ENCODE measurements at regions not wholly inside any gene's neighbourhood (a gene's known extent, or its start where the extent isn't known, plus 50 kb on each side); places are given as distances from the start of the nearest gene placed in this dataset.

DNA sequence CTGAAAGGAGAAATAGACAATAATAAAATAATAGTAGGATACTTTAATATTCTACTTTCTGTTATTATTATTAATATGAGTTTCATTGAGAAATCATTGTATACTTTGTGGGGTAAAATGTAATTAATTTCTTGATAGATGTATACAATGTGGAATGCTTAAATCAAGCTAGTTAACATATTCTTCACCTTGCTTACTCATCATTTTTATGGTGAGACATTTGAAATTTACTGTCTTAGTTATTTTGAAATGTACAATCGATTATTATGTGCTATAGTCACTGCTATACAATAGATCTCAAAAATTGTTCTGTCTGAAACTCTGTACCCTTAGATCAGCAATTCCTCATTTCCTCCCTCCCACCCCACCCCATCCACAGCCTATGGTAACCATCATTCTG, 720.3 kb downstream of the RNF144B start:
- H4K20me1 ChIP-seq (replicated peaks; ENCODE audit: control insufficient read depth, extremely low read depth, insufficient read depth, low read length) = no peaks in the 10 kb centered on the region
- no peaks in the 10 kb centered on the region for H3K27me3 ChIP-seq (ENCODE audit: control insufficient read depth in 2 of 2, insufficient read depth in 2 of 2, low read length in 2 of 2)
- no peaks in the 10 kb centered on the region for H3K9me3 ChIP-seq (replicated peaks; ENCODE audit: control insufficient read depth, insufficient read depth, low read length)
- ChIA-PET POLR2A (no interaction called here), CTCF (no interaction called here)
- FAIRE-seq (no peak), DNase-seq (ENCODE audit: low read depth, low spot score) (no peak)
- TF ChIP-seq MYC (IDR thresholded peaks at IDR 0.05; ENCODE audit: low read depth, low read length) = no peak
- TF ChIP-seq, protein P1, sequence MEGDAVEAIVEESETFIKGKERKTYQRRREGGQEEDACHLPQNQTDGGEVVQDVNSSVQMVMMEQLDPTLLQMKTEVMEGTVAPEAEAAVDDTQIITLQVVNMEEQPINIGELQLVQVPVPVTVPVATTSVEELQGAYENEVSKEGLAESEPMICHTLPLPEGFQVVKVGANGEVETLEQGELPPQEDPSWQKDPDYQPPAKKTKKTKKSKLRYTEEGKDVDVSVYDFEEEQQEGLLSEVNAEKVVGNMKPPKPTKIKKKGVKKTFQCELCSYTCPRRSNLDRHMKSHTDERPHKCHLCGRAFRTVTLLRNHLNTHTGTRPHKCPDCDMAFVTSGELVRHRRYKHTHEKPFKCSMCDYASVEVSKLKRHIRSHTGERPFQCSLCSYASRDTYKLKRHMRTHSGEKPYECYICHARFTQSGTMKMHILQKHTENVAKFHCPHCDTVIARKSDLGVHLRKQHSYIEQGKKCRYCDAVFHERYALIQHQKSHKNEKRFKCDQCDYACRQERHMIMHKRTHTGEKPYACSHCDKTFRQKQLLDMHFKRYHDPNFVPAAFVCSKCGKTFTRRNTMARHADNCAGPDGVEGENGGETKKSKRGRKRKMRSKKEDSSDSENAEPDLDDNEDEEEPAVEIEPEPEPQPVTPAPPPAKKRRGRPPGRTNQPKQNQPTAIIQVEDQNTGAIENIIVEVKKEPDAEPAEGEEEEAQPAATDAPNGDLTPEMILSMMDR (IDR thresholded peaks at IDR 0.05; ENCODE audit: extremely low read depth in 1 of 2, insufficient read depth in 1 of 2, low read depth in 1 of 2, low read length in 2 of 2) = no peak
- TF ChIP-seq MAX (IDR thresholded peaks at IDR 0.05; ENCODE audit: insufficient read depth, insufficient read length) = no peak
- TF ChIP-seq GATA2 (IDR thresholded peaks at IDR 0.05; ENCODE audit: insufficient read depth, insufficient read length, low read depth, low read length) = no peak
- TF ChIP-seq POLR2AphosphoS5 (IDR thresholded peaks at IDR 0.05; ENCODE audit: insufficient read depth, low read depth, low read length) = no peak
- TF ChIP-seq JUN (IDR thresholded peaks at IDR 0.05; ENCODE audit: borderline replicate concordance, insufficient read depth, insufficient read length, low read depth) = no peak
- TF ChIP-seq EZH2 (IDR thresholded peaks at IDR 0.05; ENCODE audit: borderline replicate concordance, low read depth, low read length, severe bottlenecking) = no peak
- no peak for TF ChIP-seq FOS (IDR thresholded peaks at IDR 0.05; ENCODE audit: borderline replicate concordance, insufficient read depth, low read length)
- TF ChIP-seq POLR2A (IDR thresholded peaks at IDR 0.05; ENCODE audit: low read depth, low read length) = no peak
- dilution Hi-C loops (cut with MboI; ENCODE audit: extremely low pct_ligation_motif_present, low sequenced_read_pairs) (no loop called here), intact Hi-C loops (cut with micrococcal nuclease) (no loop called here)
- no peak overlapping the region for H3K4me3 ChIP-seq (replicated peaks in 1 of 3; ENCODE audit: insufficient read depth in 1 of 3, low read depth in 1 of 3, low read length in 3 of 3)
- no peaks in the 10 kb centered on the region for H3K9me1 ChIP-seq (replicated peaks; ENCODE audit: control insufficient read depth, extremely low read depth, insufficient read depth, low read length)
- H3K4me2 ChIP-seq (ENCODE audit: insufficient read depth, low read length) = no peak overlapping the region
- H3K27ac ChIP-seq (ENCODE audit: insufficient read depth, low read depth, low read length) = no peak overlapping the region
- no peaks in the 10 kb centered on the region for H3K4me1 ChIP-seq (ENCODE audit: control insufficient read depth, extremely low read depth, insufficient read depth, low read length)
- no TSS peak for BruUV-seq (replicated peaks)
- no peak overlapping the region for H2AFZ ChIP-seq (ENCODE audit: low read depth, low read length)
- no peaks in the 10 kb centered on the region for H3K36me3 ChIP-seq (ENCODE audit: control insufficient read depth in 2 of 2, extremely low read depth in 1 of 2, insufficient read depth in 2 of 2, low read length in 2 of 2)
- H3K9ac ChIP-seq (replicated peaks; ENCODE audit: extremely low read depth, insufficient read depth, low read length) = no peak overlapping the region
- H3K79me2 ChIP-seq (ENCODE audit: control insufficient read depth, insufficient read depth, low read length) = no peaks in the 10 kb centered on the region

All from endothelial cell of umbilical vein (primary cell).